Gastrocnemius medialis (tissue), 4 donors: ENCODE measurements at regions not wholly inside any gene's neighbourhood (a gene's known extent, or its start where the extent isn't known, plus 50 kb on each side); places are given as distances from the start of the nearest gene placed in this dataset.

Experiments used
- ATAC-seq, 2 donors: fragments of 150-250 bp; one replicate each; pipeline ENCODE4 v1.9.1; 2016
- DNase-seq, 2 donors: peaks; one replicate each; pipeline ENCODE4 v3.0.0-alpha.2; 2019
- H3K27ac ChIP-seq, 4 donors: fragments of 200-600 bp; sonication (generic); 1 replicate in 1 of 4; 2 replicates in 3 of 4; pipeline ENCODE4 v1.5.1; 2016 to 2018; ENCODE audit warnings: mild to moderate bottlenecking in 2 of 4, moderate library complexity in 1 of 4
- H3K27me3 ChIP-seq, 3 donors: fragments of 200-600 bp; sonication (generic) in 2 of 3; 1 replicate in 1 of 3; 2 replicates in 2 of 3; pipeline versions ENCODE4 v1.5.1 to v1.6.0; 2016 to 2019; ENCODE audit warnings: mild to moderate bottlenecking in 1 of 3, moderate library complexity in 1 of 3
- H3K36me3 ChIP-seq, 2 donors: fragments of 200-600 bp; sonication (generic) in 1 of 2; one replicate each; pipeline ENCODE4 v1.5.1; 2017 to 2018
- H3K4me1 ChIP-seq, 2 donors: fragments of 200-600 bp; sonication (generic) in 1 of 2; one replicate each; pipeline ENCODE4 v1.5.1; 2016 to 2017; ENCODE audit warnings: mild to moderate bottlenecking in 2 of 2
- H3K4me3 ChIP-seq, 4 donors: fragments of 200-600 bp; sonication (generic) in 3 of 4; 1 replicate in 1 of 4; 2 replicates in 3 of 4; pipeline ENCODE4 v1.5.1; 2016 to 2019; ENCODE audit warnings: mild to moderate bottlenecking in 2 of 4
- H3K9me3 ChIP-seq, 3 donors: fragments of 200-600 bp; sonication (generic) in 2 of 3; 1 replicate in 1 of 3; 2 replicates in 2 of 3; pipeline ENCODE4 v1.5.1; 2016 to 2019
- CTCF ChIP-seq, 5 experiments: fragments of 450-650 bp in 3 of 5; fragments of 200-600 bp in 2 of 5; sonication (generic) in 2 of 5; IDR thresholded peaks in 4 of 5; conservative IDR thresholded peaks in 1 of 5; 1 replicate in 4 of 5; 2 replicates in 1 of 5; pipeline ENCODE4 v1.5.1; 2016 to 2019; ENCODE audit warnings: antibody characterized with exemption in 5 of 5, mild to moderate bottlenecking in 3 of 5, moderate library complexity in 3 of 5
- POLR2A ChIP-seq, 2 donors: fragments of 450-650 bp; IDR thresholded peaks; one replicate each; pipeline ENCODE4 v1.6.1; 2017; ENCODE audit warnings: antibody characterized with exemption in 2 of 2, mild to moderate bottlenecking in 2 of 2, moderate library complexity in 2 of 2
- in situ Hi-C, 4 donors: fragments of 200-750 bp; cut with MboI; loops; one replicate each; pipeline versions ENCODE4 v1.15.0 to v1.8.0; 2017; ENCODE audit warnings: low sequenced_read_pairs in 4 of 4
- intact Hi-C: fragments of 100-400 bp; cut with DNase I; formaldehyde crosslinking; loops from one replicate; pipeline ENCODE4 v1.15.1; 2023; ENCODE audit warnings: low total_unique reads

GRCh38 chr7:47647181-47647917 lies 65.4 kb upstream of the TNS3 start:
- no peak for DNase-seq
- H3K36me3 ChIP-seq: no peaks in the 10 kb centered on the region
- H3K4me3 ChIP-seq: no peak overlapping the region
- intact Hi-C loops (no loop called here), in situ Hi-C loops (no loop called here)
- no peak for TF ChIP-seq CTCF (IDR thresholded peaks at IDR 0.05 in 4 of 5, conservative IDR thresholded peaks at IDR 0.05 in 1 of 5)
- no peak for TF ChIP-seq POLR2A (IDR thresholded peaks at IDR 0.05)
- ATAC-seq: no peak
- H3K27me3 ChIP-seq: no peaks in the 10 kb centered on the region
- no peak overlapping the region for H3K27ac ChIP-seq
- no peaks in the 10 kb centered on the region for H3K4me1 ChIP-seq
- H3K9me3 ChIP-seq: no peaks in the 10 kb centered on the region

GRCh38 chr7:47643716-47644400 lies 61.9 kb upstream of the TNS3 start:
- intact Hi-C loops (no loop called here), in situ Hi-C loops (no loop called here)
- DNase-seq: no peak
- ATAC-seq: no peak
- no peaks in the 10 kb centered on the region for H3K36me3 ChIP-seq
- TF ChIP-seq CTCF (IDR thresholded peaks at IDR 0.05 in 4 of 5, conservative IDR thresholded peaks at IDR 0.05 in 1 of 5) (no peak), POLR2A (IDR thresholded peaks at IDR 0.05) (no peak)
- no peak overlapping the region for H3K27ac ChIP-seq
- H3K9me3 ChIP-seq: no peaks in the 10 kb centered on the region
- H3K4me1 ChIP-seq: no peaks in the 10 kb centered on the region
- H3K27me3 ChIP-seq: no peaks in the 10 kb centered on the region
- no peak overlapping the region for H3K4me3 ChIP-seq

GRCh38 chr7:47640265-47640664 lies 58.4 kb upstream of the TNS3 start:
- H3K4me3 ChIP-seq: no peak overlapping the region
- H3K27me3 ChIP-seq: no peaks in the 10 kb centered on the region
- ATAC-seq (no peak), DNase-seq (no peak)
- in situ Hi-C loops: no loop called here
- intact Hi-C loops: no loop called here
- no peak for TF ChIP-seq POLR2A (IDR thresholded peaks at IDR 0.05)
- no peak for TF ChIP-seq CTCF (IDR thresholded peaks at IDR 0.05 in 4 of 5, conservative IDR thresholded peaks at IDR 0.05 in 1 of 5)
- H3K27ac ChIP-seq: no peak overlapping the region
- no peaks in the 10 kb centered on the region for H3K36me3 ChIP-seq
- H3K4me1 ChIP-seq: peaks cover 5 to 8% of the 10 kb centered on the region in 2 donors
- no peaks in the 10 kb centered on the region for H3K9me3 ChIP-seq

GRCh38 chr7:47639495-47640110 lies 57.7 kb upstream of the TNS3 start:
- in situ Hi-C loops (no loop called here), intact Hi-C loops (no loop called here)
- H3K36me3 ChIP-seq: no peaks in the 10 kb centered on the region
- peaks cover 5 to 8% of the 10 kb centered on the region in 2 donors for H3K4me1 ChIP-seq
- no peak overlapping the region for H3K27ac ChIP-seq
- H3K9me3 ChIP-seq: no peaks in the 10 kb centered on the region
- DNase-seq (no peak), ATAC-seq (no peak)
- no peak for TF ChIP-seq POLR2A (IDR thresholded peaks at IDR 0.05)
- H3K27me3 ChIP-seq: no peaks in the 10 kb centered on the region
- no peak overlapping the region for H3K4me3 ChIP-seq

GRCh38 chr7:47638679-47639315 lies 56.9 kb upstream of the TNS3 start:
- ATAC-seq (no peak), DNase-seq (no peak)
- Histone ChIP-seq H3K36me3 (no peaks in the 10 kb centered on the region), H3K4me1 (peaks cover 5 to 8% of the 10 kb centered on the region in 2 donors), H3K27me3 (no peaks in the 10 kb centered on the region), H3K27ac (no peak overlapping the region), H3K9me3 (no peaks in the 10 kb centered on the region), H3K4me3 (no peak overlapping the region)
- TF ChIP-seq POLR2A (IDR thresholded peaks at IDR 0.05): no peak
- no peak for TF ChIP-seq CTCF (IDR thresholded peaks at IDR 0.05 in 4 of 5, conservative IDR thresholded peaks at IDR 0.05 in 1 of 5)
- in situ Hi-C loops: no loop called here
- intact Hi-C loops: no loop called here
